WTC11 (cell line): ENCODE measurements at regions not wholly inside any gene's neighbourhood (a gene's known extent, or its start where the extent isn't known, plus 50 kb on each side); places are given as distances from the start of the nearest gene placed in this dataset.

ENCODE experiments used
- ATAC-seq: fragments of 200-7000 bp; cut with Tn5 transposase; 2 replicates; pipeline ENCODE4 v1.10.0; 2021; ENCODE audit warnings: mild to moderate bottlenecking, moderate library complexity
- CTCF ChIA-PET: fragments of 300-600 bp; sonication (Branson Sonifier 250); formaldehyde crosslinking; loops from one replicate; lab custom pipeline; 2021; ENCODE audit warnings: antibody characterized with exemption; lab: Charles Lee
- POLR2A ChIA-PET: fragments of 350-600 bp; sonication (Branson Sonifier 250); formaldehyde crosslinking; loops from one replicate; lab custom pipeline; 2021; ENCODE audit warnings: antibody characterized with exemption; lab: Charles Lee
- DNase-seq: peaks from one replicate; pipeline ENCODE4 v3.0.0; 2021; ENCODE audit warnings: low spot score
- H3K27ac Mint-ChIP-seq: 2 replicates; pipeline ENCODE4 v1.8.0; 2021; ENCODE audit warnings: mixed read lengths
- H3K27me3 Mint-ChIP-seq: 2 replicates; pipeline ENCODE4 v1.8.0; 2021; ENCODE audit warnings: low read depth, mild to moderate bottlenecking, moderate library complexity, mixed read lengths
- H3K36me3 Mint-ChIP-seq: 2 replicates; pipeline ENCODE4 v1.8.0; 2021; ENCODE audit warnings: mixed read lengths
- H3K4me1 Mint-ChIP-seq: 2 replicates; pipeline ENCODE4 v1.8.0; 2022; ENCODE audit warnings: mixed read lengths
- H3K4me3 Mint-ChIP-seq: 2 replicates; pipeline ENCODE4 v1.8.0; 2021; ENCODE audit warnings: mild to moderate bottlenecking, moderate library complexity, mixed read lengths
- H3K9me3 Mint-ChIP-seq: 2 replicates; pipeline ENCODE4 v1.8.0; 2021; ENCODE audit warnings: mixed read lengths
- AFF4 ChIP-seq: sonication (generic); formaldehyde crosslinking; IDR thresholded peaks from 2 replicates; pipeline ENCODE4 v1.8.1; 2023; ENCODE audit warnings: mild to moderate bottlenecking, missing genetic modification reagents, borderline replicate concordance
- GABPB1 ChIP-seq: sonication (generic); formaldehyde crosslinking; IDR thresholded peaks from 2 replicates; pipeline ENCODE4 v1.8.1; 2023; ENCODE audit warnings: mild to moderate bottlenecking, missing genetic modification reagents
- HMGA2 ChIP-seq: fragments of 250-450 bp; sonication (Bioruptor Pico); IDR thresholded peaks from 2 replicates; pipeline ENCODE4 v1.4.0; 2021; ENCODE audit warnings: mild to moderate bottlenecking, moderate library complexity
- KAT7 ChIP-seq: sonication (generic); formaldehyde crosslinking; IDR thresholded peaks from 2 replicates; pipeline ENCODE4 v1.8.1; 2023; ENCODE audit warnings: missing genetic modification reagents, mild to moderate bottlenecking, borderline replicate concordance
- NFE2L1 ChIP-seq: sonication (generic); formaldehyde crosslinking; IDR thresholded peaks from 2 replicates; pipeline ENCODE4 v1.8.1; 2023; ENCODE audit warnings: missing genetic modification reagents
- NR3C1 ChIP-seq: sonication (generic); formaldehyde crosslinking; conservative IDR thresholded peaks from 2 replicates; pipeline ENCODE4 v1.8.1; 2023; ENCODE audit warnings: low read depth, mild to moderate bottlenecking, missing genetic modification reagents
- PRDM15 ChIP-seq: sonication (generic); formaldehyde crosslinking; IDR thresholded peaks from 2 replicates; pipeline ENCODE4 v1.8.0; 2022; ENCODE audit warnings: missing genetic modification reagents
- SP1 ChIP-seq: sonication (generic); formaldehyde crosslinking; conservative IDR thresholded peaks from 2 replicates; pipeline ENCODE4 v1.8.1; 2022; ENCODE audit warnings: missing genetic modification reagents
- STAT6 ChIP-seq: sonication (generic); formaldehyde crosslinking; conservative IDR thresholded peaks from 2 replicates; pipeline ENCODE4 v1.8.1; 2023; ENCODE audit warnings: mild to moderate bottlenecking, low read depth, missing genetic modification reagents, moderate library complexity
- TCF7 ChIP-seq: sonication (generic); formaldehyde crosslinking; IDR thresholded peaks from 2 replicates; pipeline ENCODE4 v1.8.0; 2022; ENCODE audit warnings: mild to moderate bottlenecking, low read depth, missing genetic modification reagents, moderate library complexity
- USF1 ChIP-seq: sonication (generic); formaldehyde crosslinking; IDR thresholded peaks from 2 replicates; pipeline ENCODE4 v1.8.0; 2022; ENCODE audit warnings: mild to moderate bottlenecking, missing genetic modification reagents
- ZNF121 ChIP-seq: sonication (generic); formaldehyde crosslinking; IDR thresholded peaks from 2 replicates; pipeline ENCODE4 v1.8.0; 2023; ENCODE audit warnings: missing genetic modification reagents
- ZNF138 ChIP-seq: sonication (generic); formaldehyde crosslinking; conservative IDR thresholded peaks from 2 replicates; pipeline ENCODE4 v1.8.1; 2022; ENCODE audit warnings: mild to moderate bottlenecking, moderate library complexity, missing genetic modification reagents
- ZNF219 ChIP-seq: sonication (generic); formaldehyde crosslinking; IDR thresholded peaks from 2 replicates; pipeline ENCODE4 v1.8.0; 2023; ENCODE audit warnings: missing genetic modification reagents, mild to moderate bottlenecking, borderline replicate concordance
- ZNF317 ChIP-seq: sonication (generic); formaldehyde crosslinking; IDR thresholded peaks from 2 replicates; pipeline ENCODE4 v1.8.1; 2023; ENCODE audit warnings: low read depth, mild to moderate bottlenecking, moderate library complexity, missing genetic modification reagents, borderline replicate concordance
- ZNF423 ChIP-seq: fragments of 250-450 bp; sonication (Bioruptor Pico); IDR thresholded peaks from 2 replicates; pipeline ENCODE4 v2.1.2; 2022; ENCODE audit warnings: mild to moderate bottlenecking, moderate library complexity
- TF ChIP-seq, protein P1 (sequence below): sonication (generic); formaldehyde crosslinking; IDR thresholded peaks from 2 replicates; pipeline ENCODE4 v1.8.0; 2023; ENCODE audit warnings: missing genetic modification reagents
- TF ChIP-seq, protein P2 (sequence below): sonication (generic); formaldehyde crosslinking; IDR thresholded peaks from 2 replicates; pipeline ENCODE4 v1.8.1; 2022; ENCODE audit warnings: low read depth, mild to moderate bottlenecking, moderate library complexity, missing genetic modification reagents, borderline replicate concordance
- TF ChIP-seq, protein P3 (sequence below): fragments of 250-450 bp; sonication (Bioruptor Pico); IDR thresholded peaks from 2 replicates; pipeline ENCODE4 v1.9.0; 2021; ENCODE audit warnings: mild to moderate bottlenecking

- ATAC-seq, result no peak
Observed at GRCh38 chr6:140758169-140758877, 1374.4 kb upstream of the GJE1 start.

DNA sequence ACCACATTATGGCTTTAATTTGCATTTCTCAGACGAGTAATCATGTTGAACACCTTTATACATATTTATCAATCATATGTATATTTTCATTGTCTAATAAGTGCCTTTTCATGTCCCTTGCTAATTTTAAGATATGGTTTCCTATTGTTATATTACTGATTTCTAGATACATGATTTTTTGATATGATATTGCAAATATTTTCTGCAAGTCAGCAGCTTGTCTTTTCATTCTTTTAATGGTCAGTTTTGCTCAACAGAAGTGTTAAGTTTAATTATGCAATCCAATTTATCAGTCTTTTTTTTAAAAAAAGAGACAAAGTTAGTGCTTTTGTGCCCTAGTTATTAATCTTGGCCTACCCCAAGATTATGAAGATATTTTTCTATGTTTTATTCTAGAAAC is 1377.8 kb upstream of the CITED2 start:
- Mint-ChIP-seq H3K27ac (no peak overlapping the region), H3K9me3 (peaks cover 38% of the 10 kb centered on the region), H3K36me3 (peaks cover 24% of the 10 kb centered on the region), H3K27me3 (peaks cover 2% of the 10 kb centered on the region; the same call in 1 of the 2 replicates), H3K4me3 (no peak overlapping the region), H3K4me1 (no peaks in the 10 kb centered on the region)
- DNase-seq (no peak), ATAC-seq (no peak)
- ChIA-PET CTCF (no interaction called here), POLR2A (no interaction called here)
- no peak for TF ChIP-seq ZNF219 (CRISPR knock-in tag)
- no peak for TF ChIP-seq TCF7
- TF ChIP-seq ZNF121 (CRISPR knock-in tag), result no peak
- TF ChIP-seq ZNF317, result no peak
- no peak for TF ChIP-seq PRDM15 (CRISPR knock-in tag)
- no peak for TF ChIP-seq ZNF138 (CRISPR knock-in tag)
- no peak for TF ChIP-seq NR3C1 (CRISPR knock-in tag)

More at GRCh38 chr6:140758169-140758877, 1374.4 kb upstream of the GJE1 start:
- ChIA-PET CTCF (no interaction called here), POLR2A (no interaction called here)
- Mint-ChIP-seq H3K27me3 (no peaks in the 10 kb centered on the region), H3K9me3 (peaks cover 9% of the 10 kb centered on the region), H3K4me1 (peaks cover 8% of the 10 kb centered on the region), H3K27ac (peak overlapping the region; percentile 78; the same call in 1 of the 2 replicates), H3K36me3 (peaks cover 5% of the 10 kb centered on the region), H3K4me3 (no peak overlapping the region)
- DNase-seq, result no peak
- TF ChIP-seq, protein P1, sequence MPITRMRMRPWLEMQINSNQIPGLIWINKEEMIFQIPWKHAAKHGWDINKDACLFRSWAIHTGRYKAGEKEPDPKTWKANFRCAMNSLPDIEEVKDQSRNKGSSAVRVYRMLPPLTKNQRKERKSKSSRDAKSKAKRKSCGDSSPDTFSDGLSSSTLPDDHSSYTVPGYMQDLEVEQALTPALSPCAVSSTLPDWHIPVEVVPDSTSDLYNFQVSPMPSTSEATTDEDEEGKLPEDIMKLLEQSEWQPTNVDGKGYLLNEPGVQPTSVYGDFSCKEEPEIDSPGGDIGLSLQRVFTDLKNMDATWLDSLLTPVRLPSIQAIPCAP (CRISPR knock-in tag), result no peak
- TF ChIP-seq ZNF317 (no peak), STAT6 (CRISPR knock-in tag) (no peak), SP1 (no peak)

DNA sequence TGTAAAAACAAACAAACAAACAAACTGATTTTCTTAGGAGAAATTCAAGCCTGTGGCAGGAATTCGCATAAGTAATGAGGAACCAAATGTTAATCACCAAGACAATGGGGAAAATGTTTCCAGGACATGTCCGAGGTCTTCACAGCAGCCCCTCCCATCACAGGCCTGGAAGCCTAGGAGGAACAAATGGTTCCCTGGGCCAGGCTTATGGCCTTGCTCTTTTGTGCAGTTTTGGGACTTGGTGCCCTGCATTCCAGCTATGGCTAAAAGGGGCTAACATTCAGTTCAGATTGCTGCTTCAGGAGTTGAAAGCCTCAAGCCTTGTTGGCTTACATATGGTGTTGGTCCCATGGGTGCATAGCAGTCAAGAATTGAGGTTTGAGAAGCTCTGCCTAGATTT is 1372.7 kb upstream of the CITED2 start:
- Mint-ChIP-seq H3K36me3 (peaks cover 50% of the 10 kb centered on the region), H3K27ac (no peak overlapping the region), H3K4me1 (no peaks in the 10 kb centered on the region), H3K27me3 (peaks cover 3% of the 10 kb centered on the region; the same call in 1 of the 2 replicates), H3K9me3 (peaks cover 64% of the 10 kb centered on the region), H3K4me3 (no peak overlapping the region)
- POLR2A ChIA-PET, result no interaction called here
- no peak for DNase-seq
- CTCF ChIA-PET, result no interaction called here
- no peak for ATAC-seq
- no peak for TF ChIP-seq GABPB1
- TF ChIP-seq HMGA2 (CRISPR knock-in tag), result no peak
- no peak for TF ChIP-seq KAT7 (CRISPR knock-in tag)
- TF ChIP-seq, protein P2, sequence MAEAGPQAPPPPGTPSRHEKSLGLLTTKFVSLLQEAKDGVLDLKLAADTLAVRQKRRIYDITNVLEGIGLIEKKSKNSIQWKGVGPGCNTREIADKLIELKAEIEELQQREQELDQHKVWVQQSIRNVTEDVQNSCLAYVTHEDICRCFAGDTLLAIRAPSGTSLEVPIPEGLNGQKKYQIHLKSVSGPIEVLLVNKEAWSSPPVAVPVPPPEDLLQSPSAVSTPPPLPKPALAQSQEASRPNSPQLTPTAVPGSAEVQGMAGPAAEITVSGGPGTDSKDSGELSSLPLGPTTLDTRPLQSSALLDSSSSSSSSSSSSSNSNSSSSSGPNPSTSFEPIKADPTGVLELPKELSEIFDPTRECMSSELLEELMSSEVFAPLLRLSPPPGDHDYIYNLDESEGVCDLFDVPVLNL (CRISPR knock-in tag), result no peak
- TF ChIP-seq, protein P3, sequence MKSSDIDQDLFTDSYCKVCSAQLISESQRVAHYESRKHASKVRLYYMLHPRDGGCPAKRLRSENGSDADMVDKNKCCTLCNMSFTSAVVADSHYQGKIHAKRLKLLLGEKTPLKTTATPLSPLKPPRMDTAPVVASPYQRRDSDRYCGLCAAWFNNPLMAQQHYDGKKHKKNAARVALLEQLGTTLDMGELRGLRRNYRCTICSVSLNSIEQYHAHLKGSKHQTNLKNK (CRISPR knock-in tag), result no peak
- no peak for TF ChIP-seq NFE2L1 (CRISPR knock-in tag)
- TF ChIP-seq AFF4 (CRISPR knock-in tag), result no peak
- TF ChIP-seq USF1 (CRISPR knock-in tag), result no peak
- no peak for TF ChIP-seq ZNF423 (CRISPR knock-in tag)
